ENCODE measurements at regions not wholly inside any gene's neighbourhood (a gene's known extent, or its start where the extent isn't known, plus 50 kb on each side); places are given as distances from the start of the nearest gene placed in this dataset.

DNA sequence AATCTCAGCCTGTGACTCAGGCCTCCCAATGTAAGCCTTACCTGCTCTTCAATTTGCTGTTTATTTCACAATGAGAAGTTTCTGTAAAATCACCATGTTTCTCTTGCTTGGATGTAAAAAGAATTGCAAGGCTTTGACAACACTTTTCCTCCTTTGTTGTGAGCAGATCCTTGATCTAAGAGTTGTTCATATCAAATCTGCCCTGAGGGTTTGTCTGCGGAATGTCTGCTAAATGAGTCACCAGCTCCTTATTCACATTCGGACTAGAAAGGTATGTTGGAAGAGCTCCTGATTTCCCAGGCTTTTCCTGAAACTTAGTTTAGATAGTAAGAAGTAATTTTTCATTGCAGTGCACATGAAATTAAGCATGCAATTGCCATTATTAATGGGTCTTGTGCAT lies 268.2 kb upstream of the TCF4 start:
- Histone ChIP-seq H3K23me2 (ENCODE audit: low read depth, low read length) (no peaks in the 10 kb centered on the region; the same call in 1 of the 2 replicates), H2BK5ac (ENCODE audit: low read depth, low read length) (peak overlapping the region; percentile 61; the same call in 1 of the 2 replicates), H2AFZ (ENCODE audit: low read length) (peak overlapping the region; percentile 70; the same call in 1 of the 2 replicates), H3K14ac (ENCODE audit: insufficient read length) (no peak overlapping the region), H4K91ac (replicated peaks; ENCODE audit: insufficient read length, low read length) (no peak overlapping the region), H3K4me1 (replicated peaks in 1 of 4; ENCODE audit: control insufficient read depth in 3 of 4, insufficient read depth in 4 of 4, low read length in 3 of 4) (peaks cover 0 to 2% (median 1%) of the 10 kb centered on the region in 4 experiments; a peak in 3 of 7 replicates), H4K20me1 (replicated peaks in 1 of 2; ENCODE audit: control insufficient read depth in 1 of 2, insufficient read depth in 2 of 2, low read length in 2 of 2) (no peaks in the 10 kb centered on the region), H3K4ac (replicated peaks; ENCODE audit: insufficient read length, low read depth, low read length) (no peak overlapping the region), H3K27me3 (replicated peaks in 1 of 4; ENCODE audit: control insufficient read depth in 3 of 4, extremely low read depth in 1 of 4, insufficient read depth in 3 of 4, low read length in 3 of 4) (no peaks in the 10 kb centered on the region), H3K79me1 (ENCODE audit: low read depth, low read length) (no peaks in the 10 kb centered on the region), H3K4me3 (ENCODE audit: extremely low read depth in 1 of 4, insufficient read depth in 2 of 4, low read depth in 3 of 4, low read length in 4 of 4) (no peak overlapping the region), H3K18ac (ENCODE audit: extremely low read depth, low read length) (no peak overlapping the region), H3K23ac (ENCODE audit: insufficient read length) (no peak overlapping the region), H4K5ac (ENCODE audit: insufficient read length, low read depth, low read length) (no peak overlapping the region), H3K9ac (replicated peaks in 1 of 4; ENCODE audit: extremely low read depth in 1 of 4, low read depth in 3 of 4, low read length in 3 of 4) (no peak overlapping the region), H2BK15ac (ENCODE audit: low read length) (no peak overlapping the region), H3K9me3 (ENCODE audit: insufficient read depth in 2 of 2, low read depth in 1 of 2, low read length in 1 of 2) (no peaks in the 10 kb centered on the region), H3K79me2 (ENCODE audit: control insufficient read depth in 1 of 2, insufficient read depth in 2 of 2, low read length in 2 of 2) (no peaks in the 10 kb centered on the region), H2BK12ac (ENCODE audit: low read depth, low read length) (no peak overlapping the region), H3K4me2 (ENCODE audit: insufficient read depth in 1 of 2, low read depth in 2 of 2, low read length in 2 of 2) (peak overlapping the region; percentile 29 to 38; a peak in 1 of 4 replicates), H3K27ac (ENCODE audit: low read depth, low read length) (peak overlapping the region; percentile 3; the same call in 1 of the 2 replicates), H2BK20ac (ENCODE audit: low read length) (no peak overlapping the region; the same call in 1 of the 2 replicates), H2BK120ac (replicated peaks; ENCODE audit: low read depth, low read length) (no peak overlapping the region), H3K56ac (replicated peaks; ENCODE audit: insufficient read length, low read depth, low read length) (no peak overlapping the region), H4K8ac (ENCODE audit: extremely low read depth, insufficient read depth, low read length) (no peak overlapping the region), H3K36me3 (ENCODE audit: control insufficient read depth in 2 of 4, insufficient read depth in 4 of 4, low read length in 3 of 4) (no peaks in the 10 kb centered on the region), H2AK5ac (ENCODE audit: low read depth, low read length) (no peak overlapping the region)
- 61% methylated on average over 2 of the region's 2 CpGs; no CpG with 5 or more reads in 1 of the 2 experiments for WGBS, 2 experiments (ENCODE audit: extremely low coverage in 1 of 2, insufficient coverage in 1 of 2, insufficient read length in 1 of 2, insufficient replicate concordance in 2 of 2, low coverage in 1 of 2, low lambda C conversion rate in 2 of 2, missing lambda C conversion rate in 1 of 2)
- peak; percentile 45 for FAIRE-seq
- ChIA-PET POLR2A (ENCODE audit: partially characterized antibody) (interaction anchor here (1.0 kb wide), 1 partner anchor 77 kb away, joined by 3 read pairs; no protein-coding TSS in a partner anchor), CTCF (ENCODE audit: partially characterized antibody) (interaction anchor here (1.8 kb wide), 1 partner anchor 9 kb away, joined by 4 read pairs; no protein-coding TSS in a partner anchor)
- TF ChIP-seq JUN (IDR thresholded peaks at IDR 0.05; ENCODE audit: low read depth, low read length), result peak; percentile 54; the same call in 1 of the 2 replicates
- TF ChIP-seq JUND (IDR thresholded peaks at IDR 0.05; ENCODE audit: low read length), result peak; percentile 87
- no peak for TF ChIP-seq BRCA1 (IDR thresholded peaks at IDR 0.05; ENCODE audit: low read depth, low read length)
- peak in 1 of 2 experiments; percentile 58 for DNase-seq (ENCODE audit: low read depth in 1 of 2, low spot score in 2 of 2)

Data from H1 (cell line).